Parathyroid adenoma (tissue), 2 donors: ENCODE measurements at regions not wholly inside any gene's neighbourhood (a gene's known extent, or its start where the extent isn't known, plus 50 kb on each side); places are given as distances from the start of the nearest gene placed in this dataset.
"Not testable (repeated sequence)": the region's sequence is repeated elsewhere in the genome, so short reads cannot be mapped to it uniquely, and the experiment has no call there.

Experiments
- H2AFZ ChIP-seq: fragments of 300-600 bp; sonication (generic); one replicate; pipeline ENCODE4 v1.7.0; 2017; ENCODE audit warnings: antibody characterized with exemption, mild to moderate bottlenecking
- H3K27ac ChIP-seq: fragments of 300-600 bp; sonication (generic); one replicate; pipeline ENCODE4 v1.7.0; 2017
- H3K27me3 ChIP-seq: fragments of 300-600 bp; sonication (generic); one replicate; pipeline ENCODE4 v1.7.0; 2017; ENCODE audit warnings: low read length; ENCODE audit not compliant: control insufficient read depth, insufficient read depth
- H3K36me3 ChIP-seq: fragments of 300-600 bp; sonication (generic); one replicate; pipeline ENCODE4 v1.7.0; 2017; ENCODE audit warnings: low read length; ENCODE audit not compliant: control insufficient read depth, insufficient read depth
- H3K4me1 ChIP-seq: fragments of 300-600 bp; sonication (generic); one replicate; pipeline ENCODE4 v1.7.0; 2017; ENCODE audit warnings: control low read depth
- H3K4me2 ChIP-seq: fragments of 300-600 bp; sonication (generic); one replicate; pipeline ENCODE4 v1.7.0; 2017; ENCODE audit warnings: low read length
- H3K4me3 ChIP-seq: fragments of 300-600 bp; sonication (generic); one replicate; pipeline ENCODE4 v1.7.0; 2017; ENCODE audit warnings: low read depth, low read length
- H3K79me2 ChIP-seq: fragments of 300-600 bp; sonication (generic); one replicate; pipeline ENCODE4 v1.7.0; 2017; ENCODE audit warnings: control low read depth
- H3K9ac ChIP-seq: fragments of 300-600 bp; sonication (generic); one replicate; pipeline ENCODE4 v1.7.0; 2017; ENCODE audit warnings: mild to moderate bottlenecking
- H3K9me3 ChIP-seq: fragments of 300-600 bp; sonication (generic); one replicate; pipeline ENCODE4 v1.7.0; 2017; ENCODE audit warnings: low read length; ENCODE audit not compliant: control insufficient read depth
- TF ChIP-seq, protein P1 (sequence below): fragments of 300-600 bp; sonication (generic); IDR thresholded peaks from one replicate; pipeline ENCODE4 v1.7.0; 2017; ENCODE audit warnings: antibody characterized with exemption, mild to moderate bottlenecking
- donor health status: primary hyperparathyroidism.

DNA sequence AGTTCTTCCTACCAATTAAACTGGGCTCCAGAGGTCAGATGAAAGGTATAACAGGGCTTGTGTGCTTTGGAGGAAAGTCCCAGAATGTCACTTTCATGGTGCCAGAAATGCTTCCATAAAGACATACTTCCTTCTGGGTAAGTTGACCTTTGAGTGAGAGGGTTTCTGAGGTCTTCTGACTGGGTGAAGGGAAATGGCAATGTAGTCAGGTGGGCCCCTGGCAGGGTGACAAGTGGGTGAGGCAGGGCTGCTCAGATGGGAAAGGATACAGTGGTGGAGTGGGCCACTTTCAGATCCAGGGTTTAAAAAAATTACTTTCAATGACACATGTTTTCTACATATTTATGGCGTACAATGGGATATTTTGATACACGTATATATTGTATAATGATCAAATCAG, 136.5 kb upstream of the PITX1 start:
- no peak overlapping the region for H3K27ac ChIP-seq
- H3K4me3 ChIP-seq, result no peak overlapping the region
- H3K79me2 ChIP-seq, result no peaks in the 10 kb centered on the region
- no peak overlapping the region for H2AFZ ChIP-seq
- peaks cover 6% of the 10 kb centered on the region for H3K4me1 ChIP-seq
- TF ChIP-seq, protein P1, sequence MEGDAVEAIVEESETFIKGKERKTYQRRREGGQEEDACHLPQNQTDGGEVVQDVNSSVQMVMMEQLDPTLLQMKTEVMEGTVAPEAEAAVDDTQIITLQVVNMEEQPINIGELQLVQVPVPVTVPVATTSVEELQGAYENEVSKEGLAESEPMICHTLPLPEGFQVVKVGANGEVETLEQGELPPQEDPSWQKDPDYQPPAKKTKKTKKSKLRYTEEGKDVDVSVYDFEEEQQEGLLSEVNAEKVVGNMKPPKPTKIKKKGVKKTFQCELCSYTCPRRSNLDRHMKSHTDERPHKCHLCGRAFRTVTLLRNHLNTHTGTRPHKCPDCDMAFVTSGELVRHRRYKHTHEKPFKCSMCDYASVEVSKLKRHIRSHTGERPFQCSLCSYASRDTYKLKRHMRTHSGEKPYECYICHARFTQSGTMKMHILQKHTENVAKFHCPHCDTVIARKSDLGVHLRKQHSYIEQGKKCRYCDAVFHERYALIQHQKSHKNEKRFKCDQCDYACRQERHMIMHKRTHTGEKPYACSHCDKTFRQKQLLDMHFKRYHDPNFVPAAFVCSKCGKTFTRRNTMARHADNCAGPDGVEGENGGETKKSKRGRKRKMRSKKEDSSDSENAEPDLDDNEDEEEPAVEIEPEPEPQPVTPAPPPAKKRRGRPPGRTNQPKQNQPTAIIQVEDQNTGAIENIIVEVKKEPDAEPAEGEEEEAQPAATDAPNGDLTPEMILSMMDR, result no peak
- no peaks in the 10 kb centered on the region for H3K36me3 ChIP-seq
- H3K27me3 ChIP-seq, result no peaks in the 10 kb centered on the region
- no peak overlapping the region for H3K4me2 ChIP-seq
- H3K9ac ChIP-seq, result no peak overlapping the region
- no peaks in the 10 kb centered on the region for H3K9me3 ChIP-seq

DNA sequence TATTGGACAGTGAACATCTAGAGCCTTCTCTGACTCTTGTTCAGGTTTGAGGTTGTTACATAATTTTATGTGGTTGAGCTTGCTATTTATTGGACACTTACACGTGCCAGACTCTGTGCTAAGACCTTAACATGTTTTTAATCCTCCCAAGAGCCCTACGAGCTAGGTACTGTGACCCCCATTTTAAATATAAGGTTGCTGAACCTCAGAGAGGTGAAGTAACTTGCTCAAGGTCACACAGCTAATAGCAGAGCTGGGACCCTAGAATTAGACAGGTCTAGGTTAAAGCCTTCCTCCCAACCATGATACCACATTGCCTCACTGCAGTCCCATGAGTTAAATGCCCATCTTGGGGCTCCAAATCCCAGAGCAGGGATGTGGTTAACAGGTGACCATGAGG, 135.7 kb upstream of the PITX1 start:
- TF ChIP-seq, protein P1, result no peak
- no peaks in the 10 kb centered on the region for H3K79me2 ChIP-seq
- H3K27ac ChIP-seq, result no peak overlapping the region
- H3K36me3 ChIP-seq, result no peaks in the 10 kb centered on the region
- no peaks in the 10 kb centered on the region for H3K27me3 ChIP-seq
- peaks cover 6% of the 10 kb centered on the region for H3K4me1 ChIP-seq
- H3K9ac ChIP-seq, result no peak overlapping the region
- H3K4me2 ChIP-seq, result no peak overlapping the region
- no peak overlapping the region for H3K4me3 ChIP-seq
- no peaks in the 10 kb centered on the region for H3K9me3 ChIP-seq
- no peak overlapping the region for H2AFZ ChIP-seq

DNA sequence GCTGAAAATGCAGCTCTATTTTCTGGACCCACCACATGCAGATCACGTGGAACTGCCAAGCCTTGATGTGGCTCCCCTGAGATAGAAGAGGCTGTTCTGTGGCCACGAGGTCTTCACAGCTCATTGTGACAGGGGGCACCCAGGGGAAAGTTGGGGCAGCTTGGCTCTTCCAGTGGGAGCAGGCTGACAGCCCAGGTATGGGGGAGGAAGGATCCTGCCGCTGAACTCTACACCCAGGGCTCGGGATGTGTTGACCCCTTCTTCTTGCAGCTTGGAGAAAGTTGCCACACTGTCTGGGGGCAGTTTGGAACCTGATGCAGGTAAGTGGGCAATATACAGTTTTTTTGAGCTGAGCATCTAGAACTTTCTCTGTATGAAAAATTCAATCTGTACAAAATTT, 133.6 kb upstream of the PITX1 start:
- Histone ChIP-seq H3K4me1 (no peaks in the 10 kb centered on the region), H3K4me3 (no peak overlapping the region), H2AFZ (no peak overlapping the region), H3K9ac (no peak overlapping the region), H3K27ac (no peak overlapping the region), H3K27me3 (no peaks in the 10 kb centered on the region), H3K79me2 (no peaks in the 10 kb centered on the region), H3K36me3 (no peaks in the 10 kb centered on the region), H3K4me2 (no peak overlapping the region), H3K9me3 (no peaks in the 10 kb centered on the region)
- TF ChIP-seq, protein P1, result no peak

DNA sequence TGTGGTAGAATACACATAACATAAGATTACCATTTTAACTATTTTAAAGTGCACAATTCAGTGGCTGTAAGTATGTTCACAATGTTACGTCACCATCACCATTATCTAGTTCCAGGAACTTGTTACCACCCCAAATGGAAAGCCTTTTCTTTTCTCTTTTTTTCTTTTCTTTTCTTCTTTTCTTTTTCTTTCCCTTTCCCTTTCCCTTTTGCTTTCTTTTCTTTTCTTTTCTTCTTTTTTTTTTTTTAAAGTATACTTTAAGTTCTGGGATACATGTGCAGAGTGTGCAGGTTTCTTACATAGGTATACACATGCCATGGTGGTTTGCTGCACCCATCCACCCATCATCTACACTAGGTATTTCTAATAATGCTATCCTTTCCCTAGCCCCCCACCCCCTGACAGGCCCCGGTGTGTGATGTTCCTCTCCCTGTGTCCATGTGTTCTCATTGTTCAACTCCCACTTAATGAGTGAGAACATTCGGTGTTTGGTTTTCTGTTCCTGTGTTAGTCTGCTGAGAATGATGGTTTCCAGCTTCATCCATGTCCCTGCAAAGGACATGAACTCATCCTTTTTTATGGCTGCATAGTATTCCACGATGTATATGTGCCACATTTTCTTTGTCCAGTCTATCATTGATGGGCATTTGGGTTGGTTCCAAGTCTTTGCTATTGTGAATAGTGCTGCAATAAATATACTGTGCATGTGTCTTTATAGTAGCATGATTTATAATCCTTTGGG, 131.0 kb upstream of the PITX1 start:
- H3K9me3 ChIP-seq, H3K4me3 ChIP-seq, H3K27ac ChIP-seq, H3K9ac ChIP-seq, H3K4me1 ChIP-seq, H3K79me2 ChIP-seq, H3K4me2 ChIP-seq, H3K27me3 ChIP-seq, H3K36me3 ChIP-seq, H2AFZ ChIP-seq: not testable (repeated sequence)

DNA sequence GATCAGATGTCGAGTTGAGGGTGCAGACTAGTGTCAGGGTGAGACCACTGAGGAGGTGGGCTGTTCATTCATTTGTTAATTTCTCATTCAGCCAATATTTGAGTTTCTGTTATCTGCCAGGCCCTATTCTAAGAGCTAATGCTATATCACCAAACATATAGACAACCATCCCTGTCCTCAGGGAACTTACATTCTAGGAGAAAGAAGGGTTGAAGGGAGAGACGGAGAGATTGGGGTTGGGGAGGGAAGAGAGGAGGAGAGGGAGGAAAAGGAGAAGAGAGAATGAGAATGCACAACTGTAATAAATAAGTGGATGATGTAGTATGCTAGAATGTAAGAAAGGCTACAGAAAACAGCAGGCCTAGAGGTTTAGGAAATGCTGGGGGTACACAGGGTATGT, 129.9 kb upstream of the PITX1 start:
- no peak overlapping the region for H3K4me2 ChIP-seq
- no peak overlapping the region for H2AFZ ChIP-seq
- no peaks in the 10 kb centered on the region for H3K9me3 ChIP-seq
- no peak overlapping the region for H3K4me3 ChIP-seq
- H3K27me3 ChIP-seq, result no peaks in the 10 kb centered on the region
- H3K9ac ChIP-seq, result no peak overlapping the region
- H3K4me1 ChIP-seq, result no peaks in the 10 kb centered on the region
- no peak overlapping the region for H3K27ac ChIP-seq
- TF ChIP-seq, protein P1, result no peak
- no peaks in the 10 kb centered on the region for H3K36me3 ChIP-seq
- no peaks in the 10 kb centered on the region for H3K79me2 ChIP-seq
